Cardiac muscle cell (in vitro differentiated cells and primary cell): ENCODE measurements at regions not wholly inside any gene's neighbourhood (a gene's known extent, or its start where the extent isn't known, plus 50 kb on each side); places are given as distances from the start of the nearest gene placed in this dataset.

Source experiments
- DNase-seq, 2 donors: peaks; one replicate each; pipeline versions ENCODE4 v3.0.0 to v3.0.0-alpha.2; 2010 to 2017; ENCODE audit warnings: low read depth in 1 of 2, low spot score in 1 of 2
- H3K27ac ChIP-seq: fragments of 200-600 bp; sonication (generic); 2 replicates; pipeline ENCODE4 v1.5.1; 2016
- H3K27me3 ChIP-seq: fragments of 200-600 bp; sonication (generic); 2 replicates; pipeline ENCODE4 v1.6.0; 2016; ENCODE audit warnings: control low read depth
- H3K36me3 ChIP-seq: fragments of 200-600 bp; sonication (generic); 2 replicates; pipeline ENCODE4 v1.5.1; 2016; ENCODE audit warnings: control low read depth
- H3K4me1 ChIP-seq: fragments of 200-600 bp; sonication (generic); 2 replicates; pipeline ENCODE4 v1.8.1; 2017; ENCODE audit warnings: low read depth, mild to moderate bottlenecking, mixed run types
- H3K4me3 ChIP-seq: fragments of 200-600 bp; sonication (generic); 2 replicates; pipeline ENCODE4 v1.5.1; 2016; ENCODE audit warnings: mild to moderate bottlenecking
- H3K9me3 ChIP-seq: fragments of 200-600 bp; sonication (generic); 2 replicates; pipeline ENCODE4 v1.5.1; 2017; ENCODE audit warnings: low read depth, mild to moderate bottlenecking, control low read depth
- CTCF ChIP-seq: IDR thresholded peaks from 2 replicates; pipeline ENCODE4 v1.5.1; 2012; ENCODE audit warnings: low read depth, mild to moderate bottlenecking, low read length

DNA sequence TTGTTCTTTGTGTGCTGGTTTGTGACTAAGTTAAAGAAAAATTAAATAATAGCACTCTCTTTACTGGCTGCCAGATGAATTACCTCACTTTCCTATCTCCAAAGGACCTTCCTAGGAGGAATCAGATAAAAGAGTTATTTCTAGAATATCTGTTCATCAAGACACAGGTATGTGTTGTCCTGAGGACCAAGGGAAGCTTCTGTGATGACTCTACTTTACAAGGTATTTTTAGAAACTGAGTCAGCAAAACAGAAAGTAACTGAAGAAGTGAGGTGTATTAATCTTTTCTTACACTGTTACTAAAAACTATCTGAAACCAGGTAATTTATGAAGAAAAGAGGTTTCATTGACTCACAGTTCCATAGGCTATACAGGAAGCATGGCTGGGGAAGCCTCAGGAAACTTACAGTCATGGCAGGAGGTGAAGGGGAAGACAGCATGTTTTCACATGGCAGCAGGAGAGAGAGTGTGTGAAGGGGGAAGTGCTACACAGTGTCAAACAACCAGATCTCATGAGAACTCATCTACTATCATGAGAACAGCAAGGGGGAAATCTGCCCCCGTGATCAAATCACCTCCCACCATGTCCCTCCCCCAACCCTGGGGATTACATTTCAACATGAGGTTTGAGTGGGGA lies 189.2 kb upstream of the DMAC1 start:
- no peak for TF ChIP-seq CTCF
- H3K36me3 ChIP-seq: no peaks in the 10 kb centered on the region
- H3K4me1 ChIP-seq: peaks cover 6% of the 10 kb centered on the region
- no peak for DNase-seq
- no peaks in the 10 kb centered on the region for H3K9me3 ChIP-seq
- no peaks in the 10 kb centered on the region for H3K27me3 ChIP-seq
- no peak overlapping the region for H3K27ac ChIP-seq
- H3K4me3 ChIP-seq: no peak overlapping the region

DNA sequence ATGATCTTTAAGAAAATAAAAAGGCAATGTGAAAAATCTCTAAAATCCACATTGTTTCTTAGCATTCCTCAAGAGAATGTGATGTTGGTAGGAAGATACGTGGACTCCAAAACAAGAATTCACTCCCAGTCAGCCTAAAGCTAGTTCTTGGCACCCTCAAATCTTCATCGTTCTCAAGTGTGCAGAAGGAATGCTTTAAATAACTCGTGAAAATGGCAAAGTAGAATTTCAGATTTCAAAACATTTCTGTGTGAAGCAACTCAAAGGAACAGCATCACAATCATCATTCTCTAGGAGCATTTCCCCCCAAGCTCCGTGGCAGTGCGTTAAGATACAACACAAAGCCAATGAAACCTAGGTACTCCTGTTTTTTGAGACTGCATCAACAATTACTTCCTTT lies 185.1 kb upstream of the DMAC1 start:
- H3K9me3 ChIP-seq: no peaks in the 10 kb centered on the region
- DNase-seq: no peak
- no peak overlapping the region for H3K4me3 ChIP-seq
- no peak overlapping the region for H3K27ac ChIP-seq
- H3K4me1 ChIP-seq: peaks cover 25% of the 10 kb centered on the region
- no peaks in the 10 kb centered on the region for H3K36me3 ChIP-seq
- TF ChIP-seq CTCF: no peak
- no peaks in the 10 kb centered on the region for H3K27me3 ChIP-seq

DNA sequence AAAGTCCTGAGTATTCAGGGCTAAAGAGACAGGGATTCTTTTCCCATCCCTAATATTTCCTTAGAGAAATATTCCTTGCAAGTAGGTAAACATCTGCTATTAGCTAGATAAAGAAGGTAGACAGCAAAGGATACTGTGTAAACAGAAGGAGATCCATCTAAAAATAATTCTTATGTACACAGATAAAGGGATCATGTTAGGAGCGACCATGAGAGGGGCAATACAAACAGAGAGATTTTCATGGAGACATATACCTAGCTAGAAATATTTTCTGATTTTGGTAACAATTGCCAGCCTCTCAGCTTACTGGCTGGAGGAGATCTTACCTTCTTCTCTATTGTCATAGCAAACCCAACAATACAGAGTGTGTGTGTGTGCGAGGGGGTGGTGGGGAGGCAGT lies 184.6 kb upstream of the DMAC1 start:
- TF ChIP-seq CTCF: no peak
- no peak overlapping the region for H3K27ac ChIP-seq
- H3K9me3 ChIP-seq: no peaks in the 10 kb centered on the region
- H3K4me1 ChIP-seq: peaks cover 29% of the 10 kb centered on the region
- H3K4me3 ChIP-seq: no peak overlapping the region
- no peak for DNase-seq
- no peaks in the 10 kb centered on the region for H3K27me3 ChIP-seq
- no peaks in the 10 kb centered on the region for H3K36me3 ChIP-seq

GRCh38 chr9:7983490-7983889 lies 183.9 kb upstream of the DMAC1 start:
- DNase-seq: peak in 1 of 2 donors; percentile 0

DNA sequence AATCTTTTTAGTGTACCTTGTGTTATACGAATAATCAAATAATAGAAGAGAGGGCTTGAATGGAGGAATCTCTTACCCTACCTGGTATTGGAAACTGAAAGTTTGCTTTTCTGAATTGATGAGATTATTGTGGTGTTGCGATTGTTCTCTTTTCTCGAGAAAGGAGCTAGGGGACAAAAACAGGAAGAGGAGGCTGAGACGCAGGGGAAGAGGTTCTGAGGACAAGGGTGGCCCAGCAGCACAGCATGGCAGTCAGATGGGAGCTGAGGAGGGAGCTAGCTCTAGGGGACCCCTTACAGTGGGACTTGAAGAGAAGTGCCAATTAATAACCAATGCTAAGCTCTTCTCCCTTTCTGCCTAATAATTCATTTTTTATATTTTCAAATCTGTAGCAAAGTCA lies 183.3 kb upstream of the DMAC1 start:
- H3K27me3 ChIP-seq: no peaks in the 10 kb centered on the region
- no peak for DNase-seq
- H3K4me3 ChIP-seq: no peak overlapping the region
- H3K36me3 ChIP-seq: no peaks in the 10 kb centered on the region
- H3K9me3 ChIP-seq: no peaks in the 10 kb centered on the region
- peaks cover 30% of the 10 kb centered on the region for H3K4me1 ChIP-seq
- H3K27ac ChIP-seq: no peak overlapping the region
- TF ChIP-seq CTCF: no peak

More at GRCh38 chr9:7983490-7983889, 183.9 kb upstream of the DMAC1 start:
- H3K9me3 ChIP-seq: no peaks in the 10 kb centered on the region
- no peaks in the 10 kb centered on the region for H3K27me3 ChIP-seq
- no peak overlapping the region for H3K4me3 ChIP-seq
- H3K36me3 ChIP-seq: no peaks in the 10 kb centered on the region
- no peak overlapping the region for H3K27ac ChIP-seq
- TF ChIP-seq CTCF: no peak
- peaks cover 29% of the 10 kb centered on the region for H3K4me1 ChIP-seq
